Heart left ventricle (tissue), 16 donors: ENCODE measurements at regions not wholly inside any gene's neighbourhood (a gene's known extent, or its start where the extent isn't known, plus 50 kb on each side); places are given as distances from the start of the nearest gene placed in this dataset.
"Not testable (repeated sequence)": the region's sequence is repeated elsewhere in the genome, so short reads cannot be mapped to it uniquely, and the experiment has no call there.

ENCODE experiments used
- ATAC-seq, 4 donors: fragments of 200-7000 bp; cut with Tn5 transposase; one replicate each; pipeline ENCODE4 v1.9.1; 2020 to 2022; ENCODE audit warnings: moderate library complexity in 4 of 4, mild to moderate bottlenecking in 3 of 4, moderate number of reproducible peaks in 1 of 4
- DNase-seq, 5 donors: peaks; one replicate each; pipeline ENCODE4 v3.0.0-alpha.2; 2020
- H3K27ac ChIP-seq, 12 donors: fragments of 200-600 bp; sonication (generic) in 4 of 12; one replicate each; pipeline versions ENCODE4 v1.5.0 to v1.8.0; 2016 to 2022; ENCODE audit warnings: mild to moderate bottlenecking in 2 of 12
- H3K27me3 ChIP-seq, 9 donors: fragments of 200-600 bp; sonication (generic) in 2 of 9; one replicate each; pipeline versions ENCODE4 v1.5.1 to v1.8.0; 2016 to 2022; ENCODE audit warnings: mild to moderate bottlenecking in 3 of 9
- H3K36me3 ChIP-seq, 9 donors: fragments of 200-600 bp; sonication (generic) in 2 of 9; one replicate each; pipeline versions ENCODE4 v1.5.0 to v1.8.0; 2018 to 2022; ENCODE audit warnings: mild to moderate bottlenecking in 2 of 9
- H3K4me1 ChIP-seq, 12 donors: fragments of 200-600 bp; sonication (generic) in 4 of 12; one replicate each; pipeline versions ENCODE4 v1.5.0 to v1.8.0; 2016 to 2022; ENCODE audit warnings: mild to moderate bottlenecking in 3 of 12
- H3K4me3 ChIP-seq, 12 donors: fragments of 200-600 bp; sonication (generic) in 4 of 12; one replicate each; pipeline versions ENCODE4 v1.5.0 to v1.8.0; 2017 to 2022; ENCODE audit warnings: mild to moderate bottlenecking in 9 of 12, moderate library complexity in 4 of 12
- H3K9me3 ChIP-seq, 12 donors: fragments of 200-600 bp; sonication (generic) in 4 of 12; one replicate each; pipeline versions ENCODE4 v1.5.0 to v1.8.0; 2016 to 2022; ENCODE audit warnings: mild to moderate bottlenecking in 1 of 12
- POLR2A ChIP-seq, 2 donors: fragments of 450-650 bp; IDR thresholded peaks; one replicate each; pipeline ENCODE4 v1.6.1; 2017; ENCODE audit warnings: antibody characterized with exemption in 2 of 2, mild to moderate bottlenecking in 2 of 2, moderate library complexity in 2 of 2
- WGBS, 4 donors: extraction: QIAGEN DNeasy Blood & Tissue Kit in 2 of 4; methylation state at CpG; one replicate each; pipeline versions ENCODE4 v1.1.5 to v1.1.7; 2013 to 2018; 5-methylcytosine and 5-hydroxymethylcytosine counted together
- intact Hi-C, 10 donors: fragments of 100-400 bp; cut with DNase I; formaldehyde crosslinking; loops; one replicate each; pipeline versions ENCODE4 v1.11.1 to v1.14.2; 2022
- TF ChIP-seq, protein P1 (sequence below), 12 donors: fragments of 200-600 bp; sonication (generic) in 4 of 12; IDR thresholded peaks; one replicate each; pipeline versions ENCODE4 v1.5.0 to v1.8.0; 2018 to 2022; ENCODE audit warnings: antibody characterized with exemption in 12 of 12, mild to moderate bottlenecking in 5 of 12
- donor health status: ischemic (EF 13 %, LVEDD 7.1; RV severe dilation, severe dysfunction).
- donor health status: healthy with polysubstance abuse.
- donor health status: DM: no; HTN: yes; CAD: no.
- donor health status: DM: no; HTN: no; CAD: no.
- donor health status: ischemic (EF 25% LVEDD 6.9; RV normal size, moderate dysfunction).
- donor health status: ischemic (EF 25% LVEDD 5.7; RV mildly dilated, moderate dysfunction).
- donor health status: healthy.
- donor health status: DM: yes; HTN: yes; CAD: no.
- donor health status: ischemic (EF 35%, LVEDD 5.7; RV mildly dilated, moderate dysfunction).
- donor health status: nonischemic (EF 11% LVEDD 7.7; RV severe dilation, severe dysfunction).
- donor health status: DM: yes; HTN: yes; CAD: no.
- donor health status: PGD.
- donor health status: ischemic (EF 29% LVEDD 5.4; RV normal size, mild dysfunction).
- donor health status: nonischemic (EF 23%, LVEDD 6.1; RV moderate dilation, normal function).

DNA sequence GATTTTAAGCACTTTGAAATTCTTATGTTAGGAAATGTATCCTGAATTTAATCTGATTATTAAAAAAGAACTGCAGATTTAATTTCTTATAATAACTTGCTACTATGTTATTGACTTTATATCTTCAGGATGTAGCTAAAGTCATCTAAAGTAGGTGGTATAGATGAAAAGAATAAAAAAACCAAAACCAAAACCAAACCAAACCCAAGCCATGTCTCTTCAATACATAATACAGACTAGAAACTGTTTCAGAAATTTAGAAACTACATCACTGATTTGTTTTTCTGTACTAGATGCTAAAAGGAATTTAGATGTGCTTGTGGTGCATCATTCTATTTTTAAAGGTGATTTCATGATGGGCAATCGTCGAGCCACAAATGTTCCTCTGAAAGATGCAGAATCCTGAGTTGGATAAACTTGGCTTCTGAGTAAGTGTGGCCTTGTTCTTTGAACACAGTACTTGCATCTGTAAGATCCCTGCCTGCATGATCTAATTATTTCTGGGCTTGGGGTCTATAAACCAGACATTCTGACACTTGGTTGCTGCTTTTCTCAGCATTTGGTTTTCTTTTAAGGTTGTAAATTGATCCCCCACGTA, 287.1 kb upstream of the SUCLG2 start:
- no peak for ATAC-seq
- Histone ChIP-seq H3K27me3 (no peaks in the 10 kb centered on the region), H3K4me3 (no peak overlapping the region), H3K27ac (no peak overlapping the region), H3K9me3 (peaks cover 0 to 3% (median 0%) of the 10 kb centered on the region in 12 donors), H3K4me1 (peaks cover 0 to 4% (median 0%) of the 10 kb centered on the region in 12 donors), H3K36me3 (no peaks in the 10 kb centered on the region)
- TF ChIP-seq, protein P1, sequence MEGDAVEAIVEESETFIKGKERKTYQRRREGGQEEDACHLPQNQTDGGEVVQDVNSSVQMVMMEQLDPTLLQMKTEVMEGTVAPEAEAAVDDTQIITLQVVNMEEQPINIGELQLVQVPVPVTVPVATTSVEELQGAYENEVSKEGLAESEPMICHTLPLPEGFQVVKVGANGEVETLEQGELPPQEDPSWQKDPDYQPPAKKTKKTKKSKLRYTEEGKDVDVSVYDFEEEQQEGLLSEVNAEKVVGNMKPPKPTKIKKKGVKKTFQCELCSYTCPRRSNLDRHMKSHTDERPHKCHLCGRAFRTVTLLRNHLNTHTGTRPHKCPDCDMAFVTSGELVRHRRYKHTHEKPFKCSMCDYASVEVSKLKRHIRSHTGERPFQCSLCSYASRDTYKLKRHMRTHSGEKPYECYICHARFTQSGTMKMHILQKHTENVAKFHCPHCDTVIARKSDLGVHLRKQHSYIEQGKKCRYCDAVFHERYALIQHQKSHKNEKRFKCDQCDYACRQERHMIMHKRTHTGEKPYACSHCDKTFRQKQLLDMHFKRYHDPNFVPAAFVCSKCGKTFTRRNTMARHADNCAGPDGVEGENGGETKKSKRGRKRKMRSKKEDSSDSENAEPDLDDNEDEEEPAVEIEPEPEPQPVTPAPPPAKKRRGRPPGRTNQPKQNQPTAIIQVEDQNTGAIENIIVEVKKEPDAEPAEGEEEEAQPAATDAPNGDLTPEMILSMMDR (IDR thresholded peaks at IDR 0.05), result no peak
- no peak for TF ChIP-seq POLR2A (IDR thresholded peaks at IDR 0.05)
- 58 to 85% (median 74%) methylated on average over 3 of the region's 3 CpGs for WGBS, 4 donors
- intact Hi-C loops, result no loop called here
- no peak for DNase-seq

- peak in 2 of 5 donors; percentile 32 to 34 for DNase-seq
- H3K27me3 ChIP-seq, result no peaks in the 10 kb centered on the region
Measured at GRCh38 chr3:67940210-67940952, 286.0 kb upstream of the SUCLG2 start.

GRCh38 chr3:67937498-67938118, 283.2 kb upstream of the SUCLG2 start:
- Histone ChIP-seq H3K4me3 (no peak overlapping the region), H3K27ac (no peak overlapping the region), H3K36me3 (no peaks in the 10 kb centered on the region), H3K9me3 (peaks cover 0 to 16% (median 6%) of the 10 kb centered on the region in 12 donors), H3K27me3 (no peaks in the 10 kb centered on the region), H3K4me1 (peaks cover 0 to 4% (median 0%) of the 10 kb centered on the region in 12 donors)
- 54 to 100% (median 92%) methylated on average over 1 of the region's 1 CpG for WGBS, 4 donors
- TF ChIP-seq, protein P1 (IDR thresholded peaks at IDR 0.05), result no peak
- TF ChIP-seq POLR2A (IDR thresholded peaks at IDR 0.05), result no peak
- ATAC-seq (no peak), DNase-seq (no peak)
- intact Hi-C loops, result no loop called here

More at GRCh38 chr3:67940210-67940952, 286.0 kb upstream of the SUCLG2 start:
- H3K36me3 ChIP-seq, result no peaks in the 10 kb centered on the region
- peaks cover 0 to 4% (median 0%) of the 10 kb centered on the region in 12 donors for H3K4me1 ChIP-seq
- ATAC-seq, result peak in 1 of 4 donors; percentile 56
- TF ChIP-seq, protein P1 (IDR thresholded peaks at IDR 0.05), result peak in 1 of 12 donors; percentile 15
- TF ChIP-seq POLR2A (IDR thresholded peaks at IDR 0.05), result no peak
- intact Hi-C loops, result no loop called here
- peak overlapping the region in 1 of 12 donors; percentile 29 for H3K27ac ChIP-seq
- peak overlapping the region in 1 of 12 donors; percentile 4 for H3K4me3 ChIP-seq
- peaks cover 0 to 7% (median under 1%) of the 10 kb centered on the region in 12 donors for H3K9me3 ChIP-seq
- 61 to 71% (median 65%) methylated on average over 2 of the region's 2 CpGs for WGBS, 4 donors

DNA sequence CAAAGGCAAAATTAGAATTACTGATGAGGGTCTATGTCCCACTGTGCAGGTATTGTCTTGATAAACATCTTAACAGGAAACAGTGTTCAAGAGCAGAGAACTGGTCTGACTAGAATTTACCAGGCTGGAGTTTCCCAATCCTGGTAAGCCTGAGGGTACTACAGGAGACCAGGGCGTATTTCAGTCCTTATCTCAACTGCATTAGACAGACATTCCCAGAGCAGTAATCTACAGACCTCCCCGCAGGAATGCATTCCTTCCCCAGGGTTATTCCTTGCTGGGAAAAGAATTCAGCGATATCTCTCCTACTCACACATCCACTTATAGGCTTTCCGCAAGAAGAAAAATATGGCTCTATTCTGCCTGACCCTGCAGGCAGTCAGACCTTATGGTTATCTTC, 276.0 kb upstream of the SUCLG2 start:
- H3K27me3 ChIP-seq, H3K4me3 ChIP-seq, intact Hi-C loops, H3K4me1 ChIP-seq, DNase-seq, H3K27ac ChIP-seq, H3K36me3 ChIP-seq, ATAC-seq: not testable (repeated sequence)
- peaks cover 0 to 12% (median 3%) of the 10 kb centered on the region in 12 donors for H3K9me3 ChIP-seq
- 35 to 54% (median 46%) methylated on average over 4 of the region's 4 CpGs for WGBS, 4 donors
